DMS79 treated with DMSO at 0.1 percent for 48 hours (cell line): ENCODE measurements at regions not wholly inside any gene's neighbourhood (a gene's known extent, or its start where the extent isn't known, plus 50 kb on each side); places are given as distances from the start of the nearest gene placed in this dataset.

Source experiments
- DNase-seq: peaks from one replicate; lab custom pipeline; 2025; lab: John Stamatoyannopoulos, UW

DNA sequence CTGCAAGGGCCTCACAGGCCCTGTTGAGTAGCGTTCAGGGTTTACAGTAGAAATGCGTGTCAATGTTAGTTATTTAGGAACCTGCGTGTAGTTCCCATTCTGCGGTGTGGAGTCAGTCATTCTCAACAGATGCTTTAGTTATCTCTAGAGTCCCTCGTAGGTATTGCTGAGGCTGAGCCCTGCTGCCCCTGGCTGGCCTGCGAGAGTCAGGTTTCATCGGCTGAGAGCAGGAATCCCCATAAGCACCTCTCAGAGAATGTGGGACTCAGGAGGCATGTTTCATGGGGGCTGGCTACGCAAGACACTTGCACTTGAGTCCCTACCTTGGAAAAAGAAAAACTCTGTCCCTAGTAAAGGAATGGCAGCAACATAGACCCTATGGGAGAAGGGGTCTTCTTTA is 347.5 kb upstream of the ASIC2 start:
- DNase-seq, result peak; percentile 15

DNA sequence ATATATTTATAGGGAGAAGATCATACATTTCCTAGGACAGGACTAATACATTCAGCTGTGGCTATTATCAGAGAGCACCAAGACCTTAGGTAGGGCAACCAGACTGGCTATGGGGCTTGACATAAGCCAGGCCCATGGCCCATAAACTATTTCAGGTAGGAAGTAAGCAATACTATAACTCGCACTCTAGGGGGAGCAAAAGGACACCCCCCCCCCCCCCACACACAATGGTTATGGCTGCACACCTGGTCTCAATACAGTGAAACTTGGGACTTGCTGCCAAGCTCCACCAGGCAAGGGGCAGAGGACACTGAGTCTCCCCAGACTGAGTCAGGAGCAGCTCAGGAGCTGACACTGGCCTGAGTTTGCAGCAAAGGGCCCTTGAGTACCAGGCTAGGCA is 348.9 kb upstream of the ASIC2 start:
- DNase-seq, result no peak

DNA sequence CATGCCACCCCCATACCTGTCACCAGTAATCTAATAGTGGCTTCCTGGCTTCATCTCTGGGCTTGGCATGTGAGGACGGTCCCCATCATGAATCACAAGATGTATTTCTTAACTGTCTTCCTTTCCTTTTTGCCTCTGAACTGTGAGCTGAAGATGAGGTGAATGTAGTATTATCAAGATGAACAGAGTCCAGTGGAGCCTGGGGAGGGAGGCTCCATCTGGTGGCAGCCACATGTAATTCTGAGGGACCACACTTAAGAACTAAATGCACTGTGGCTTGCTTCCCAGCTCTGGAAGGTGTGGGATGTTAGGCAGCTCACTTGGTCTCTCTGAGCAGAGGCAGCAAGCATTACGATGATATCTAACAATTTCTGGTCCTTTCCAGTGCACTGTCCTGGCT is 354.9 kb upstream of the ASIC2 start:
- DNase-seq, result peak; percentile 22

DNA sequence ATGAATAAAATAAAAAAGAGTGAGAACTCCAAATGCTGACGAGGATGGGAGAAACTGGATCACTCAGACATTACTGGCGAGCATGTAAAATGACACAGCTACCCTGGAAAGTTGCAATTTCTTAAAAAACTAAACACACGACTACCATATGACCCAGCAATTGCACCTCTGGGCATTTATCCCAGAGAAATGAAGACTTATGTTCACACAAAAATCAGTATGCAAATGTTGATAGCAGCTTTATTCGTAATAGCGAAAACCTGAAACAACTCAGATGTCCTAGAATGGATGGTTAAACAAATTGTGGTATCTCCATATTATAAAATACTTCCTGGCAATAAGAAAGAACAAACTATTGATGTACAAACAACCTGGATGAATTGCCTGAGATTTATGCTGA is 357.2 kb upstream of the ASIC2 start:
- DNase-seq, result no peak

DNA sequence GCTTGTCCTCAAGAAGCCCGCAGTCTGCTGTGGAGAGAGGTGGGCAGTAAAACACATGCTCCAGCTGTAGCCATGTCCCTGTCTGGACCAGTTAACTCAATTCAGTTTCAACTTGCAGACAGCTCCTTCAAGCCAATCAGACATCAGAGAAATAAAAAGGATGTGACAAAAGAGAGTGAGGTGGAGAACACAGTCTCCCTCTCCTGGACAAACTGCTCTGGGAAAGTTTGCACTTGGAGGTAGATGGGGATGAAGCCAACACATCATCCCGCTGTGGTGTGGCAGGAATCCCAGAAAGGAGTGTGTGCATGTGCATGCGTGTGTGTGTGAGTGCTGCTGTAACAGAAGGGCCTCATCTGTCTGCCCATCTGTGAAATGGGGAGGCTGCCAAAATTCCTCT is 358.6 kb upstream of the ASIC2 start:
- DNase-seq, result no peak

DNA sequence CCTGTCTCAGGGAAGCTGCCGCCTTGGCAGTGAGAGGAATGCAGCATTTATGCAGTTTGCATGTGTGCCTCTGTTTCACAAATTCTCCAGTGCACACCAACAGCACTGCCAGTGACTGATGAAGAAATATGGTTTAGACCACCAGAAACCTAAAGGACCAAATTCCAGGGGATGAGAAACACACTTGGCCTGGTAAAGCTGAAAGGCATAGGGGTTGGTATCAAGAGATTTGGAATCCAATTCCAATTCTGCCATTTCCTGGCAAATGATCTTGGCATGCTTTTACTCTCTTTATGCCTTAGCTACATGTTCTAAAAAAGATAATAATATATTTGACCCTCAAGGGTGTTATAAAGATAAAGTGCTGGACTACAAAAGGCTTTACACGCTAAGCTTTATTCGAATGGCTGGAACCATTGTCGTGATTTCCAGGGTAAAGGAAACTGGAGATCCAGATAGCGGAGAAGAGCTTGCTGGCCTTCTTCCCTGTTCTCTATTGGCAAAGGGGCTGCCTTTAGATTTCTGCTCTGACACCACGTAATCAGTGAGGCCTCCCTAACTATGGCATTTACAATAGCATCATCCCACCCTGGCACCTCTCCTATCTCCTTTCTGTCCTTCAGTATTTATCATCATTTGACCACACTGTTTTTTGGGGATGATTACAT is 359.8 kb upstream of the ASIC2 start:
- no peak for DNase-seq

DNA sequence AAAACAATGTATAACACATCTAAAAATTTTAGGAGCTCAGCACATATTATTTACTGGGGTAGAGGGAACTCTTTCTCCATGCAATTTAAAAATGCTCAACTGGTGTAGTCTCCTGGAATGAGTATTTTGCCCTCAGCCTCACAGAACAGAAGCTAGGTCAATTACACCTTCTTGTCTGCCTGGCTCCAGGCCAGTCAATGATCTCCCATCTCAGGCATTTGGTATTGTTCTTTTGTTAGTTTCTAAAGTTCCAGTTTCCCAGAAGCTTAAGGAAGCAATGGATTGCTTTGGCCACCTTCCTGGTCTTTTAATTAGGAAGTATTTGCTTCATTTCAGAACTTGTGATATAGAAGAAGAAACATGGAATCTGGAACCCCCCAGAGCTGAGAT is 360.3 kb upstream of the ASIC2 start:
- no peak for DNase-seq

DNA sequence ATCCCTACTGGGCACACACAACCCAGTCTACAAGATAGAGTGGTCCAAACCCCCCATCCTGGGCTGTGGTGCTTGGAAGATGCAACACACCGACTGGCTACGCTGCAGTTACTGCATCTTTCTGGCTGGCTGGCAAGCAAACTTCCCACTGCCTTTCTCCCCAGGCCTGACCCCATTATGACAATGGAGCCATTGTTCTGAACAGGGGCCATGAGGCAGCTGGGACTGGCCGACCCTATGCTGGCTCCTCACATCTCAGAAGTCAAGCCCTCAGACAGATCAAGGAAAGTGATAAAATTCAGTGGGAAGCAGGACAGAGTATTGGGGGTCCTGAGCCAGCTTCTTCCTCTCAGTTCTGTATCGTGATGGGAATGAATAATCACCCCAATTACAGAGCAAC is 364.1 kb upstream of the ASIC2 start:
- no peak for DNase-seq

DNA sequence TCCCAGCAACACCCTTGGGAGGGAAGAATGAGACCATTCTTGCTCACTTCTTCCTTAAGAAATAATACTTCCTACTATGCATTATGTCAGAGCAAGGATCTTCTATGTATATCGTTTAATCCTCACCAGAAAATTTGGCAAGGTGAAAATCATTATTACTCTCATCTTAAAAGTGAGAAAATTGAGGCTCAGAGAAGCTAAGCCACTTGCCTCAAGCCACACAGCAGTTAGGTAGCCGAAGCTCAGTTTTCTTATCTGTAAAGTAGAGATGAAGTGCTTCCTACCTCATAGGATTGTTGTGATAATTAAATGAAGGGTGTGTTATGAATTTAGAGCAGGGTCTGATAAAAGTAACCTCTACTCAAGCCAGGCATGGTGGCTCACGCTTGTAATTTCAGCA is 368.9 kb upstream of the ASIC2 start:
- no peak for DNase-seq

DNA sequence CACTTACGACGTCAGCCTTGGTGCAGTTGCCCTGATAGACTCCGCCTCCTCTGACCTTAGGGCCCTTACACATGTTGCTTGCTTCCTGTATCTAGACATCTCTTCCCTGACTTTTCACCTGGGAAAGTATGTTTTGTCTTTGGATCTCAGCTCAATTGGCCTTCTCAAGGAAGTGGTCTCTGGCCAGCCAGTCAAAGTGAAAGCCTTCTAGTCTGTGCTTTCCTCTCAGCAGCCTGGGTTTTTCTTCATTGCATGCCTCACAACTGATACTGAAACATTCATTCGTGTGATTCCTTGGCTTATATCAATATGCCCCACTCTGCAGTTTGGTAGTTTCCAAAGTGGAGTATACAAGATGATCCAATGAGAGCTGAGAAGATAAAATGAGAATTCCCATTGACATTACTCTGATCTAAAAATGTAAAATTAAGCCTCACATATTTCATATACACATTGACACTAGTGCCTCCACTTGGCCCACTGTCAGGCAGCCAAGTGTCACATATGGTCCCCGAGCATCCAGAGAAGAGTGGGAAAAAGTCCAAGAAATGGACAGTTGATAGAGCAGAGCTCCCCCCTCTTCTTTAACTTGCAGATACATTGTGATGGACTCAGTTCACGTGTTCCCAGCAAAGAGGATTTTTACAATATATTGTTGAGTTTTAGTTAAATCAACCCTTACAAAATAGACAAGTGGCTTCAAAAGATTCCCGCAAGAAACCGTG is 371.2 kb upstream of the ASIC2 start:
- DNase-seq, result no peak

DNA sequence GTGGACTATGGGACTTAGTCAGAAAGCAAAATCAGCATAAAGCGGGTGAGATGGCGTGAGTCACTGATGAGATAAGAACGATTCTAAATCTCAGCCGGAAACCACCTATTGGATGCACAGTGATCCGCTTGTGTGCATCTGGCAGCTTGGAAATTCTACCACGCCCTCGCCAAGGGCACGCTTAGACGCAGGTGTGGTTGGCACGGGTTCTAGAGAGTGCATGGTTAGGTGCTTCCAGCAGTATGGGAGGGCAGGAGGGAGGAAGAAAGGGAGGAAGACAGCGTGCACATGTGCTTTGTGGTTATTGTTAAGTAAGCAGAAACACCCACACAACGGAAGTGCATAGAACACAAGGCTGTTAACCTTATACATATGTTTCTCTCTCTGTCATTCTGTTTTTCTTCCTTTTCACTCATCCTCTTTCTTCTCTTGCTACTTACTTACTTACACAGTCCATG is 374.0 kb upstream of the ASIC2 start:
- DNase-seq, result no peak

DNA sequence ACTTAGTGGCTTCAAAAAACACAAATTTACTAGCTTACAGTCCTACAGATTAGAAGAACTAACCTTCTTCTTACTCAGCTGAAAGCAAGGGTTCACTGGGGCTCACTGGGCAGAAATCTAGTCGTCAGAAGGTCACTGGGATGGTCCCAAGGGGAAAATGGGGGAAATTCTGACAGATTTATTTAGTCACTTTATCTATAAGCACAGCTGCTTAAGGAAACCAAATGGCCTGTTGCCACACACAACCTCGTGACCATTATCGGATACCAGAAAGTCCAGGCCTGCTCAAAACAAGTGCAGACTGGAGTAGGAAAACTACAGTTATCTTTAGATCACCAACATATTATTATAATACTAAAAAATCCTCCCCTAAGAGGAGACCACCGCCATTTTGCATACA is 374.6 kb upstream of the ASIC2 start:
- no peak for DNase-seq

DNA sequence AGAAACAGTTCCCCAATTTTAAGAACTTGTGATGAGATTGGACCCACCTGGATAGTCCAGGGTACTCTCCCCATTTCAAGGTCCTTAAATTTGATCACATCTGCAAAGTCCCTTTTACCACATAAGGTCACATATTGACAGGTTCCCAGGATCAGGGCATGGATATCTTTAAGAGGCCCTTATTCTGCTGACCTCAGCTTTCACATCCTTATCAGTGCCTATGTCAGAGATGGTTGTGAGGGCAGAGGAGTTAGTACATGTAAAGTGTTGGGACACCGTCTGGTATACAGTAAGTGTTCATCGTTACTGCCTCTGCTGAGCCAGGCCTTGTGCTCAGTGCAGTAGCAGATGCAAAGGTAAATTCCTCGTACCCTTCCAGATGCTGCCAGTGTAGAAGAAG is 375.4 kb upstream of the ASIC2 start:
- DNase-seq, result no peak

DNA sequence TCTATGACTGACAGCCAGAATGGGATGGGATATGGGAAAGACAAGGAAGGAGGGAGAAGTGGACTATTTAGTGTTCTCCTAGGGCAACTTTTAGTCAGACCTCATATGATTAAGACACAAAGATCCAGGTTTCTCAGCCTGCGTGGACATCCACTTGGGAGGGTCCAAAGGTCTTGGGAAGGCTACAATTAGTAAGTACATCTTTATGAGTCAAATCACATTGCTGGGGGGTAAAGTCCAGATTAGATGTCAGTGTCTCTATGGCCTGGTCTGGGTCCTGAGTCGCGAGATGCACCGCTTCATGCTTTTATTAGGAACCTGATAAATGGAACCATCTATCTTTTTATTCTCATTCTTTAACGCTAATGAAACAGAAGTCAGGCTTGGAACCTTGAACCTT is 378.4 kb upstream of the ASIC2 start:
- DNase-seq, result no peak

DNA sequence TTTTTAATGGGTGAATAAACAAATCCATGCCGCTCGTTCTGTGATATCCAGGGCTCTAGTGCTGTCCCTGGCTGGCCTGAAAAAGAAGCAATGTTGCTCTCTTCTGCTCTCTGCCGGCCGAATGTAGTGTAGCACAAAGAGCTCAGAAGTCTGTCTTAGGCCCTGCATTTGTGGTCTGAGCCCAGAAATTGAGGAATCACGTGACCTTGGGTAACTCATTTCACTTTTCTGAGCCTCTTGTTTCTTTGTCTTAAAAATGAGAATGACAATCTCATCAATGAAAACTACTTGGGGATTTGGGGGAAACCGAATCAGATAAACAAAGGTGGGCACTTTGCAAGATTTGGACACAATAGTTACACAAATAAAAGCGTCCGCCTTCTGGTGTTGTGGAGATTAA is 381.6 kb upstream of the ASIC2 start:
- DNase-seq, result peak; percentile 63

DNA sequence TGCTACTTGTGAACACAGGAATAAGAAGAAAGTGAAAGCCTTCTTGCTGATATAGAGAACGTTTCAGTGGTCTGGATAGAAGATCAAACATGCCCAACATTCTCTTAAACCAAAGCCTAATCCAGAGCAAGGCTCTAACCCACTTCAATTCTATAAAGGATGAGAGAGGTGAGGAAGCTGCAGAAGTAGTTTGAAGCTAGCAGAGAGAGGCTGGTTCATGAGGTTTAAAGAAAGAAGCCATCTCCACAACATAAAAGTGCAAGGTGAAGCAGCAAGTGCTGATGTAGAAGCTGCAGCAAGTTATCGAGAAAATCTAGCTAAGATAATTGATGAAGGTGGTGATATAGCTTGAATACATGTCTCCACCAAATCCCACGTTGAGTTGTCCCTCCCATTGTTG is 383.3 kb upstream of the ASIC2 start:
- no peak for DNase-seq

DNA sequence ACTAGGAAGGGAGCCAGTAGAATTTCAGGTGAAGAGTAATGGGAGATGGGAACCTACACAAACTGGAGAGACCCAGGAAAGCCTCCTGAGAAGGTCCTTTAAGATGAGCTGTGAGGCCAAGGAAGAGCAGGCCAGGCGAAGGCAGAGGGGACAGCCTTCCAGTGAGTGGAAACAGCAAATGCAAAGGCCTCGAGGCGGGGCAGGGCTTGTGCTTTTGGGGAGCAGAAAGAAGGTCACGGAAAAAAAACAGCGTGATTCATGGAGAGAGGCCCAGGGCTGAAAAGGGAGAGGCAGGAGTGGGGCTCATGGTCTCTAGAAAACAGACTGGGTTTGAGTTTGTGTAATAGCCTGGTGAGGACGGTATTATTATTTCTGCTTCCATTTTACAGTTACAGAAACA is 386.5 kb upstream of the ASIC2 start:
- no peak for DNase-seq

DNA sequence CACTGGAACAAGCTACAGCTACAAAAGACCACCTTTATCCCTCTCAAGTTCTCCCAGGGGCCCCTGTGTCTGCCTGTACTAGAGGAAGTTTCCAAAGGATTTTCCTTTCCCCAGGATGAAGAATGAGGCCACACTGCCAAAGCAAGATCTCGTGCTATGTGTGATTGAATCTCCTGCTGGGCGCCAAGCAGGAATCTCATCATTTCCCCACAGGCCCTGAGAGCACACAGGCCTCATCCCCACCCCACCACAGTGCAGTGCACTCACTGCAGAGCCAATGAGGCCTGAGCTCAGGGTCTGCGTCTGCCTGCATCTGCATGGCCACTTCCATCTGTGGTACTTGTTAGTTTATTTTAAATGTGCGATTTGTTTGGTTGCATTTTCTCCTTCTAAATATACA is 387.4 kb upstream of the ASIC2 start:
- no peak for DNase-seq

DNA sequence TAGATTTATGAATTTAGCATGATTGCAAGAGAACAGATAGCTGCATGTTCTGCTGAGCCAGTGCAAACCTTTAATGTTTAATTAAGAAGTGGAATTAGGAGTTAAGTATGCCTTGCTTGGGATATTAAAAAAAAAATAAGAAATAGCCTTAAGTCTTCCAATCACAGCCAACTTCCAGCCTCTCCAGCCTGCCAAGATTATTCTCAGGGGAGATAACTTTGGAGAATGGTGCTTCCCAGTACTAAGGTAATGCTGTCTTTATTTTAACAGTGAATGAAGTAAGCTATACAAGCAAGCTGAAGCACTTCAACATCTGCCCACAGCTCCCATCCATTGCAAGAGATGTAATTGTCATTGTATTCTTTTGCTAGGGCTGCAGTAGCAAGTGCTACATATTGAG is 389.5 kb upstream of the ASIC2 start:
- no peak for DNase-seq

DNA sequence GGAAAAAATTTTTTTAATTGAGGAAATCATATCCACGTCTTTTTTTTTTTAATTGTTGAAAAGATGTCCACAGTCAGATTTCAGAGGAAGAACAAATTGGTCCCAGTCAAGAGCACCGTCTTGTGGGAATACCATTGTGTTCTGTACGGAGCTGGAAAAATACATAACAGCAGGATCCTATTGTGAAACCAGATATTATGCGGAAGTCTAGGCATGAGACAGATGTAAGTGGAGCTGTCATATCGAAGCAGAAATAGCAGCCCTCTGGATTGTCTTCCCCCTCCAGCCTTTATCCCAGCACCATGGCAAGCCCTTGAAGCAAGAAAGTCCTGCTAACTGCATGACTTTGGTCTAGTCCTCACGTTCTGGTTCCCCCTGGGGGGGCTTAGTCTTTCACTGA is 391.6 kb upstream of the ASIC2 start:
- no peak for DNase-seq

DNA sequence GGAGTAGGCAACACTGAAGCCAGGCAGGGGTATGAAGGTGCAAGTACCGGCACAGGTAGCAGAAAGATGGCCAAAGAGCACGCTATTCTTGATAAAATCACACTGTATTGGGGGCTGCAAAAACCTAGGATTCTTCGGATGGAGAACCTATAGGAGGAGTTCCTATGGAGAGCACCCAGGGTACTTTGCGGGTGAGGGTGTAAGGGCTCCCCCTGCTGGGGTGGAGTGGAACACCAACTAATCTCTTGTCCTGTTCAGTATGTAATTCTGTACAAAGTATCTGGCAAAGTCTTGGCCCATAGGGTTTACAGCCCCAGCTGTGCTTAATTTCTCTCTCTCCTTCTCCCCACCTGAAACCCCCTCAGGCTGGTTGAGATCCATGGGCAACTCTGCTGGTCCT is 393.1 kb upstream of the ASIC2 start:
- no peak for DNase-seq

DNA sequence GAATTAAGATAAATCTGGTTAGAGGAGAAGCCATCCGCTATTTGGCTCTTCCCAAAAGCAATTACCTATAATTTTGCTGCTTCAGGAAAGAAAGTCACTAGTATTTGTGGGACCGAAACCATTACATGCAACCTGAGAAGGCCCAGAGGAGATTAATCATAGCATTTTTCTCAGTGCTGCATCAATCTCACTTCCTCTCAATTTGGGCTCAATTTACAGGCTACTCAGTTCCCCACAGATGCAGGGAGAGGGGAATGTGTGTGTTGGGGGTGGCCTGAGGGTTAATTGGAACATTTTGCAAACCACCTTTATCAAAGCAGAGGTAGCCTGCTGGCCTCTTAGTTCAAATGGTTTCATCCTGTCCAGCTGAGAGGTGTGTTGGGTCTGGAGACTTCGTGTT is 394.7 kb upstream of the ASIC2 start:
- no peak for DNase-seq

DNA sequence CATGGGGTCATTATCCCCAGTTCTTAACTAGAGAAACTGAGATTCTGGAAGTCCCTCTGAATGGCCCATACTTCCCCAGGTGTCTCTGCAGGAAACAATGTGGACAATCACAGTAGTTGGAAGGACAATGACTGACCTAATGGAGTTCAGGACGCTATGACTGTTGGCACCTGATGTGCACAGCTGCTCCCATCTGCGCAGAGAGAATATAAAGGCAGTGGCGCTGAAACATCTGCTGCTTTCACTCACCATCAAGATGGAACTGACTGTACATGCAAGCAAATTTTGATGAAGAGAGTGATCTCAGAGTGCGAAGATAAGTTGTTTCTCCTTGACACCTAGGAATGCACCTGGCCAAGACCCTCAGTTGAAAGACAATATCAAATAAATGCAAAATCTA is 395.7 kb upstream of the ASIC2 start:
- no peak for DNase-seq

DNA sequence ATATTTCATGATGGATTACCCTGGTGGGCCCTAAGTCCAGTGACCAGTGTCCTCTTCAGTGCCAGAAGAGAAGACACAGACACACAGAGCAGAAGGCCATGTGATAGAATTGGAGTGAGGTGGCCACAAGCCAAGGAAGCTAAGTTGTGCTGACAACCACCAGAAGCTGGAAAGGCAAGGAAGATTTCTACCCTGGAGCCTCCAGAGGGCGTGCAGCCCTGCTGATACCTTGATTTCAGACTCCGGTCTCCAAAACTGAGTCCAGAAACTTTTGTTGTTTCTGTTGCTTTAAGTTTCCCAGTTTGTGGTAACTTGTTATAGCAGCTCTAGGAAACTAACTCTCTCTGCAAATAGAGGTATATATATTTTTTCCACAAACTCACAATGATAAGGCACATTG is 396.6 kb upstream of the ASIC2 start:
- no peak for DNase-seq
